HepG2 (cell line): ENCODE measurements at regions not wholly inside any gene's neighbourhood (a gene's known extent, or its start where the extent isn't known, plus 50 kb on each side); places are given as distances from the start of the nearest gene placed in this dataset.
A peak's percentile ranks its signal among the peaks of the same experiment; 100 is the strongest.

ENCODE experiments used
- ARID5B ChIP-seq: IDR thresholded peaks from 2 replicates; pipeline ENCODE4 v1.4.0; 2020; ENCODE audit warnings: mild to moderate bottlenecking, missing genetic modification reagents
- BRCA1 ChIP-seq: sonication (generic); formaldehyde crosslinking; IDR thresholded peaks from 2 replicates; pipeline ENCODE4 v1.4.0; 2020; ENCODE audit warnings: missing genetic modification reagents
- DNMT1 ChIP-seq: sonication (generic); formaldehyde crosslinking; IDR thresholded peaks from 2 replicates; pipeline ENCODE4 v1.5.1; 2020; ENCODE audit warnings: mild to moderate bottlenecking, missing genetic modification reagents
- GFI1 ChIP-seq: sonication (generic); formaldehyde crosslinking; IDR thresholded peaks from 2 replicates; pipeline ENCODE4 v1.5.0; 2020; ENCODE audit warnings: missing genetic modification reagents, mild to moderate bottlenecking, borderline replicate concordance
- HMG20A ChIP-seq: IDR thresholded peaks from 2 replicates; pipeline ENCODE4 v1.6.1; 2016; ENCODE audit warnings: borderline replicate concordance
- MAFG ChIP-seq: sonication (generic); formaldehyde crosslinking; IDR thresholded peaks from 2 replicates; pipeline ENCODE4 v1.5.1; 2020; ENCODE audit warnings: mild to moderate bottlenecking, missing genetic modification reagents
- MIER3 ChIP-seq: IDR thresholded peaks from 2 replicates; pipeline ENCODE4 v1.6.1; 2016; ENCODE audit warnings: missing compliant biosample characterization, borderline replicate concordance
- PLSCR1 ChIP-seq: sonication (generic); formaldehyde crosslinking; IDR thresholded peaks from 2 replicates; pipeline ENCODE4 v1.5.0; 2020; ENCODE audit warnings: missing genetic modification reagents, mild to moderate bottlenecking, borderline replicate concordance
- PPARG ChIP-seq: conservative IDR thresholded peaks from 2 replicates; pipeline ENCODE4 v1.6.1; 2016; ENCODE audit warnings: missing biosample characterization, missing genetic modification reagents
- PREB ChIP-seq: sonication (generic); formaldehyde crosslinking; IDR thresholded peaks from 2 replicates; pipeline ENCODE4 v1.4.0; 2020; ENCODE audit warnings: missing genetic modification reagents
- RARA ChIP-seq: IDR thresholded peaks from 2 replicates; pipeline ENCODE4 v1.6.1; 2016; ENCODE audit warnings: missing genetic modification reagents, missing compliant biosample characterization
- RXRB ChIP-seq: IDR thresholded peaks from 2 replicates; pipeline ENCODE4 v1.6.1; 2016; ENCODE audit warnings: borderline replicate concordance, missing genetic modification reagents, missing compliant biosample characterization
- SAP130 ChIP-seq: IDR thresholded peaks from 2 replicates; pipeline ENCODE4 v1.6.1; 2016; ENCODE audit warnings: low read depth
- TEAD3 ChIP-seq: optimal IDR thresholded peaks from 2 replicates; pipeline ENCODE3; 2016; ENCODE audit warnings: borderline replicate concordance
- TMF1 ChIP-seq: sonication (generic); formaldehyde crosslinking; IDR thresholded peaks from 2 replicates; pipeline ENCODE4 v1.8.1; 2022; ENCODE audit warnings: low read depth, missing genetic modification reagents
- ZBTB3 ChIP-seq: sonication (generic); formaldehyde crosslinking; IDR thresholded peaks from 2 replicates; pipeline ENCODE4 v1.4.0; 2020; ENCODE audit warnings: low read depth, mild to moderate bottlenecking, moderate library complexity, missing genetic modification reagents, borderline replicate concordance
- ZNF10 ChIP-seq: sonication (generic); formaldehyde crosslinking; IDR thresholded peaks from 2 replicates; pipeline ENCODE4 v1.4.0; 2020; ENCODE audit warnings: mild to moderate bottlenecking, low read depth, missing genetic modification reagents, borderline replicate concordance
- ZNF121 ChIP-seq: sonication (generic); formaldehyde crosslinking; IDR thresholded peaks from 2 replicates; pipeline ENCODE4 v1.5.0; 2020; ENCODE audit warnings: mild to moderate bottlenecking, missing genetic modification reagents
- ZNF138 ChIP-seq: sonication (generic); formaldehyde crosslinking; IDR thresholded peaks from 2 replicates; pipeline ENCODE4 v1.5.0; 2020; ENCODE audit warnings: mild to moderate bottlenecking, low read depth, missing genetic modification reagents
- ZNF30 ChIP-seq: sonication (generic); formaldehyde crosslinking; IDR thresholded peaks from 2 replicates; pipeline ENCODE4 v1.5.0; 2020; ENCODE audit warnings: mild to moderate bottlenecking, missing genetic modification reagents
- ZNF501 ChIP-seq: sonication (generic); formaldehyde crosslinking; IDR thresholded peaks from 2 replicates; pipeline ENCODE4 v1.5.1; 2020; ENCODE audit warnings: mild to moderate bottlenecking, moderate library complexity, missing genetic modification reagents
- ZNF589 ChIP-seq: sonication (generic); formaldehyde crosslinking; conservative IDR thresholded peaks from 2 replicates; pipeline ENCODE4 v1.8.0; 2022; ENCODE audit warnings: mild to moderate bottlenecking, moderate library complexity, missing genetic modification reagents
- ZNF672 ChIP-seq: sonication (generic); formaldehyde crosslinking; IDR thresholded peaks from 2 replicates; pipeline ENCODE4 v1.8.1; 2022; ENCODE audit warnings: missing genetic modification reagents
- TF ChIP-seq, protein P1 (sequence below): sonication (generic); formaldehyde crosslinking; IDR thresholded peaks from 2 replicates; pipeline ENCODE4 v1.4.0; 2020; ENCODE audit warnings: missing genetic modification reagents

DNA sequence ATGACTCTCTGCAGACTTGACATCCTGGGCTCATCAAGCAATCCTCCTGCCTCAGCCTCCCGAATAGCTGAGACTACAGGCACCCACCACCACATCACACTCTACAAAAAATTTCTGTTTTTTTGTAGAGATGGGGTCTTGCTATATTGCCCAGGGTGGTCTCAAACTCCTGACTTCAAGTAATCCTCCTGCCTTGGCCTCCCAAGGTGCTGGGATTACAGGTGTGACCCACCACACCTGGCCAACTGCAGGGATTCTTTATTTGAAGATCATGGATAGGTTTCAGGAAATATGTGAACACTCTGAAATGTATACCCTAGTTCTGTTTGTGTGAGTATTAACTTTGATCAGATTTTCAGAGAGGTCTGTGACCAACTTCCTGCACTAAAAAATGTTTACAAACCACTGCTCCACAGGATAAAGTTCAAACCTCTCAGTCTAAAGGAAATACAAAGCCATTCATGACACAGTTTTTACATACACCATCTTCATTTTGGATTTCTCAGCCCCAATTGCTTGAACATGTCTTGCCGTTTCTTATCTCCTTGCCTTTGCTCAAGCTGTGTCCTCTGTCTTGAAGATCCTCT is 252.3 kb upstream of the FGGY start (continued):
- no peak for TF ChIP-seq MIER3 (CRISPR knock-in tag)
- no peak for TF ChIP-seq ZNF589 (CRISPR knock-in tag)
- no peak for TF ChIP-seq ZNF10 (CRISPR knock-in tag)
- no peak for TF ChIP-seq DNMT1 (CRISPR knock-in tag)
- no peak for TF ChIP-seq PREB
- TF ChIP-seq ARID5B (CRISPR knock-in tag), result peak; percentile 73
- no peak for TF ChIP-seq ZNF501 (CRISPR knock-in tag)
- TF ChIP-seq ZNF30 (CRISPR knock-in tag), result no peak
- peak; percentile 87 for TF ChIP-seq ZNF121 (CRISPR knock-in tag)
- TF ChIP-seq HMG20A (CRISPR knock-in tag), result peak; percentile 63; the same call in 1 of the 2 replicates
- TF ChIP-seq TEAD3, result peak; percentile 36
- TF ChIP-seq PLSCR1 (CRISPR knock-in tag), result no peak
- peak; percentile 36; the same call in 1 of the 2 replicates for TF ChIP-seq SAP130 (CRISPR knock-in tag)
- no peak for TF ChIP-seq ZNF672 (CRISPR knock-in tag)
- TF ChIP-seq MAFG (CRISPR knock-in tag), result no peak
- no peak for TF ChIP-seq TMF1 (CRISPR knock-in tag)
- TF ChIP-seq ZNF138 (CRISPR knock-in tag), result no peak
- peak; percentile 63 for TF ChIP-seq RARA
- 0 out of 2 replicates have a peak, but pooled peaks have one; percentile 71 for TF ChIP-seq GFI1 (CRISPR knock-in tag)
- TF ChIP-seq, protein P1, sequence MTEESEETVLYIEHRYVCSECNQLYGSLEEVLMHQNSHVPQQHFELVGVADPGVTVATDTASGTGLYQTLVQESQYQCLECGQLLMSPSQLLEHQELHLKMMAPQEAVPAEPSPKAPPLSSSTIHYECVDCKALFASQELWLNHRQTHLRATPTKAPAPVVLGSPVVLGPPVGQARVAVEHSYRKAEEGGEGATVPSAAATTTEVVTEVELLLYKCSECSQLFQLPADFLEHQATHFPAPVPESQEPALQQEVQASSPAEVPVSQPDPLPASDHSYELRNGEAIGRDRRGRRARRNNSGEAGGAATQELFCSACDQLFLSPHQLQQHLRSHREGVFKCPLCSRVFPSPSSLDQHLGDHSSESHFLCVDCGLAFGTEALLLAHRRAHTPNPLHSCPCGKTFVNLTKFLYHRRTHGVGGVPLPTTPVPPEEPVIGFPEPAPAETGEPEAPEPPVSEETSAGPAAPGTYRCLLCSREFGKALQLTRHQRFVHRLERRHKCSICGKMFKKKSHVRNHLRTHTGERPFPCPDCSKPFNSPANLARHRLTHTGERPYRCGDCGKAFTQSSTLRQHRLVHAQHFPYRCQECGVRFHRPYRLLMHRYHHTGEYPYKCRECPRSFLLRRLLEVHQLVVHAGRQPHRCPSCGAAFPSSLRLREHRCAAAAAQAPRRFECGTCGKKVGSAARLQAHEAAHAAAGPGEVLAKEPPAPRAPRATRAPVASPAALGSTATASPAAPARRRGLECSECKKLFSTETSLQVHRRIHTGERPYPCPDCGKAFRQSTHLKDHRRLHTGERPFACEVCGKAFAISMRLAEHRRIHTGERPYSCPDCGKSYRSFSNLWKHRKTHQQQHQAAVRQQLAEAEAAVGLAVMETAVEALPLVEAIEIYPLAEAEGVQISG, result no peak
- TF ChIP-seq RXRB (CRISPR knock-in tag), result peak; percentile 60; the same call in 1 of the 2 replicates
- TF ChIP-seq ZBTB3, result no peak
- 0 out of 2 replicates have a peak, but pooled peaks have one; percentile 45 for TF ChIP-seq PPARG (CRISPR knock-in tag)
- no peak for TF ChIP-seq BRCA1 (CRISPR knock-in tag)
